ENCODE measurements at regions not wholly inside any gene's neighbourhood (a gene's known extent, or its start where the extent isn't known, plus 50 kb on each side); places are given as distances from the start of the nearest gene placed in this dataset.

DNA sequence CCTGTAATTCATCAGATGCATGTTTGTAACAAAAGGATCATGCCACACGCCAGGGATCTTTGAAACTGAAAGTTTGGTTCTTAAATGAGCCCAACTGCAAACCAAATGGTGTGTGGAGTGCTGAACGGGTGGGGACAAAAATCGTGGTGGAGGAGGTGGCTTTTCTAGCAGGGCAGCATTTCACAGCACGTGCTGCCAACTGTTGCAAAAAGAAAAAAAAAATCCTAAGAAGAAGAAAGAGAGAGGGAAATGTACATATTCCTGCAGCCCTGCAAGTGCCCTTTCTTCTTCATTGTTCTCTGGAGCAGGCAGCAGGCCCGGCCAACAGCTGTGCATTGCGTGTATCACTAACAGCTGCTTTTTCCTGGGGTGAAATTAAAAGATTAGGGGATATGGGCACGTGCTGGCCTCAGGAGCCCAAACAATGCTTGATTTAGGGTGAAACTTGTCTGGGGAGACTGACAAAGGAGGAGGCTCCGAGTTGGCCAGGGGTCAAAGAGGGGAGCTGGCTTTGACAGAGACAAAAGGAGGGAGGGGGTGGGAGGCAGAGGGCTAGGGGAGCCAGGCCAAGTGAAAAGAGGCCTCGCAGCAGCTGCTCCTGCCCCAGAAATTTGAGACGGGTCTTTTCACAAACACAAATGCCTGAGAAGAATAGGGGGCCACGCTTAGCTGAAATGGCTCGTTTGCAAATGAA, 73.0 kb downstream of the GADD45G start (continued):
- TF ChIP-seq, protein P1, sequence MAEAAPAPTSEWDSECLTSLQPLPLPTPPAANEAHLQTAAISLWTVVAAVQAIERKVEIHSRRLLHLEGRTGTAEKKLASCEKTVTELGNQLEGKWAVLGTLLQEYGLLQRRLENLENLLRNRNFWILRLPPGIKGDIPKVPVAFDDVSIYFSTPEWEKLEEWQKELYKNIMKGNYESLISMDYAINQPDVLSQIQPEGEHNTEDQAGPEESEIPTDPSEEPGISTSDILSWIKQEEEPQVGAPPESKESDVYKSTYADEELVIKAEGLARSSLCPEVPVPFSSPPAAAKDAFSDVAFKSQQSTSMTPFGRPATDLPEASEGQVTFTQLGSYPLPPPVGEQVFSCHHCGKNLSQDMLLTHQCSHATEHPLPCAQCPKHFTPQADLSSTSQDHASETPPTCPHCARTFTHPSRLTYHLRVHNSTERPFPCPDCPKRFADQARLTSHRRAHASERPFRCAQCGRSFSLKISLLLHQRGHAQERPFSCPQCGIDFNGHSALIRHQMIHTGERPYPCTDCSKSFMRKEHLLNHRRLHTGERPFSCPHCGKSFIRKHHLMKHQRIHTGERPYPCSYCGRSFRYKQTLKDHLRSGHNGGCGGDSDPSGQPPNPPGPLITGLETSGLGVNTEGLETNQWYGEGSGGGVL (tag by site-specific recombination; IDR thresholded peaks at IDR 0.05): no peak
- TF ChIP-seq ZNF626 (tag by site-specific recombination; IDR thresholded peaks at IDR 0.05): no peak
- no peak for TF ChIP-seq ZNF266 (tag by site-specific recombination; IDR thresholded peaks at IDR 0.05; ENCODE audit: low read depth)
- TF ChIP-seq, protein P2, sequence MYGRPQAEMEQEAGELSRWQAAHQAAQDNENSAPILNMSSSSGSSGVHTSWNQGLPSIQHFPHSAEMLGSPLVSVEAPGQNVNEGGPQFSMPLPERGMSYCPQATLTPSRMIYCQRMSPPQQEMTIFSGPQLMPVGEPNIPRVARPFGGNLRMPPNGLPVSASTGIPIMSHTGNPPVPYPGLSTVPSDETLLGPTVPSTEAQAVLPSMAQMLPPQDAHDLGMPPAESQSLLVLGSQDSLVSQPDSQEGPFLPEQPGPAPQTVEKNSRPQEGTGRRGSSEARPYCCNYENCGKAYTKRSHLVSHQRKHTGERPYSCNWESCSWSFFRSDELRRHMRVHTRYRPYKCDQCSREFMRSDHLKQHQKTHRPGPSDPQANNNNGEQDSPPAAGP (tag by site-specific recombination; IDR thresholded peaks at IDR 0.05): no peak
- no peak for TF ChIP-seq ZNF701 (tag by site-specific recombination; IDR thresholded peaks at IDR 0.05)
- TF ChIP-seq ZNF341 (tag by site-specific recombination; IDR thresholded peaks at IDR 0.05; ENCODE audit: low read depth): no peak
- no peak for TF ChIP-seq ZNF707 (tag by site-specific recombination; IDR thresholded peaks at IDR 0.05)
- TF ChIP-seq ZNF629 (tag by site-specific recombination; IDR thresholded peaks at IDR 0.05): no peak
- TF ChIP-seq, protein P3, sequence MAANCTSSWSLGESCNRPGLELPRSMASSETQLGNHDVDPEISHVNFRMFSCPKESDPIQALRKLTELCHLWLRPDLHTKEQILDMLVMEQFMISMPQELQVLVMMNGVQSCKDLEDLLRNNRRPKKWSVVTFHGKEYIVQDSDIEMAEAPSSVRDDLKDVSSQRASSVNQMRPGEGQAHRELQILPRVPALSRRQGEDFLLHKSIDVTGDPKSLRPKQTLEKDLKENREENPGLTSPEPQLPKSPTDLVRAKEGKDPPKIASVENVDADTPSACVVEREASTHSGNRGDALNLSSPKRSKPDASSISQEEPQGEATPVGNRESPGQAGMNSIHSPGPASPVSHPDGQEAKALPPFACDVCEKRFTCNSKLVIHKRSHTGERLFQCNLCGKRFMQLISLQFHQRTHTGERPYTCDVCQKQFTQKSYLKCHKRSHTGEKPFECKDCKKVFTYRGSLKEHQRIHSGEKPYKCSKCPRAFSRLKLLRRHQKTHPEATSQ (tag by site-specific recombination; IDR thresholded peaks at IDR 0.05): no peak

DNA sequence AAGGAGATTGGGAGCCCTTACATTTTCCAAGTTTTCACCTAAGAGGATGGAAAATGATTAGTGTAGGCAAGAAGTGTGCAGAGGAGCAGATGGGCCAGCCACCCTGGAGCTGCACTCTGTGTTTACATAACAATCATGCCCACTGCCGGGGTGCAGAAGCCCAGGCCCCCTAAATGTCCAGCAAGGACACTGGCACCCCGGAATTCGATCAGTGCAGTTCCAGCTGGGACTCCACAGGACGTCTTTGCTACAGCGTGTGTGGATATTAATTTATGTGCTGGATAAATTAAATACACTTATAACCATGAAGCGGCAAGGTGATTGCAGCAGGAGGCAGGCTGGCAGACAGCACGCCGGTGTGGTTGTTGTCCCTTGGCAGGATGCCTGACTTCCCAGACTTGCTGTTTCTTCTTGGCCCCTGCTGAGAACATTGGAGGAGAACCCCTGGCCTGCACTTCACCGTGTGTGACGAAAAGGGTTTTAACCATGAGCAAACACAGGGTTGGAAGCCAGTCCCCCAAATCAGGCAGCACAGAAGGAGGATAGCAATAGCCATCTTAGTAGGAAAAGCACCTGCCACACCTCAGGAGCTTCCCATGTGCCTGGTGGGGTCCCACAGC, 73.7 kb downstream of the GADD45G start:
- H3K36me3 ChIP-seq (ENCODE audit: control insufficient read depth in 2 of 2, insufficient read depth in 1 of 2, low read length in 2 of 2): no peaks in the 10 kb centered on the region
- H3K4me1 ChIP-seq (ENCODE audit: control insufficient read depth, insufficient read depth, low read length): no peaks in the 10 kb centered on the region
- ChIA-PET POLR2A (interaction anchor here (0.8 to 0.9 kb wide), 2 partner anchors 73 to 75 kb away, joined by 3 read pairs; partner anchors contain the start of gene GADD45G), CTCF (interaction anchor here (0.9 kb wide), 1 partner anchor 464 kb away, joined by 3 read pairs; no protein-coding TSS in a partner anchor)
- H3K4me3 ChIP-seq (ENCODE audit: low read depth, low read length): no peak overlapping the region
- H3K27ac ChIP-seq (ENCODE audit: extremely low read depth, low read depth, low read length): no peak overlapping the region
- TF ChIP-seq GLIS1 (tag by site-specific recombination; IDR thresholded peaks at IDR 0.05): peak; percentile 49
- no peak for TF ChIP-seq ZFHX2 (tag by site-specific recombination; conservative IDR thresholded peaks at IDR 0.05)
- no peak for TF ChIP-seq ZNF654 (tag by site-specific recombination; IDR thresholded peaks at IDR 0.05; ENCODE audit: low read depth)
- 0 out of 2 replicates have a peak, but pooled peaks have one; percentile 15 for TF ChIP-seq ZNF423 (tag by site-specific recombination; IDR thresholded peaks at IDR 0.05)
- TF ChIP-seq ZIC2 (tag by site-specific recombination; IDR thresholded peaks at IDR 0.05): peak; percentile 85
- no peaks in the 10 kb centered on the region for H3K9me3 ChIP-seq (ENCODE audit: control insufficient read depth, insufficient read depth, low read depth, low read length)

DNA sequence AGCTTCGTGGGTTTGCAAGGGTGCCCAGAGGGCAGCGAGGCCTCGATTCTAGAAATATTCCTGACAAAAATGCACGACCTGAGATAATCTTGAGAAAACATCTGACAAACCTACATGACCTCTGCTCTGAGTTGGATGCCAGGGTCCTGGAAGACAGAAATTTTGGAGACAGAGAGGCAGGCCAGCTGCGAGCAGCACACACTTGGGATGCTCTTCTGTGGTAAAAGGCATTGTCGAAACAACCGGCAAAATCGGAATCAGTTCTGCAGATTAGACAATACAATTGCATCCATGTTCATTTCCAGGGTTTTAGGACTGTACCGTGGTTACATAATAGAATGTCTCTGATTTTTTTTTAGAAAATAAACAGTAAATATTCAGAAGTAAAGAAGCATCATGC, 74.2 kb downstream of the GADD45G start:
- no peak overlapping the region for H3K4me3 ChIP-seq (ENCODE audit: low read depth, low read length)
- no peak overlapping the region for H3K27ac ChIP-seq (ENCODE audit: extremely low read depth, low read depth, low read length)
- H3K36me3 ChIP-seq (ENCODE audit: control insufficient read depth in 2 of 2, insufficient read depth in 1 of 2, low read length in 2 of 2): no peaks in the 10 kb centered on the region
- H3K9me3 ChIP-seq (ENCODE audit: control insufficient read depth, insufficient read depth, low read depth, low read length): no peaks in the 10 kb centered on the region
- no peaks in the 10 kb centered on the region for H3K4me1 ChIP-seq (ENCODE audit: control insufficient read depth, insufficient read depth, low read length)
- POLR2A ChIA-PET: no interaction called here
- CTCF ChIA-PET: interaction anchor here (0.9 kb wide), 1 partner anchor 463 kb away, joined by 3 read pairs; no protein-coding TSS in a partner anchor
- TF ChIP-seq ZSCAN30 (tag by site-specific recombination; IDR thresholded peaks at IDR 0.05): no peak
- no peak for TF ChIP-seq GLIS1 (tag by site-specific recombination; IDR thresholded peaks at IDR 0.05)
- TF ChIP-seq MZF1 (tag by site-specific recombination; IDR thresholded peaks at IDR 0.05; ENCODE audit: borderline replicate concordance): no peak
- no peak for TF ChIP-seq ZSCAN16 (tag by site-specific recombination; IDR thresholded peaks at IDR 0.05)
- TF ChIP-seq ZBTB48 (tag by site-specific recombination; IDR thresholded peaks at IDR 0.05): no peak
- TF ChIP-seq ZNF792 (tag by site-specific recombination; IDR thresholded peaks at IDR 0.05): no peak
- no peak for TF ChIP-seq OSR2 (tag by site-specific recombination; IDR thresholded peaks at IDR 0.05)
- TF ChIP-seq, protein P4, sequence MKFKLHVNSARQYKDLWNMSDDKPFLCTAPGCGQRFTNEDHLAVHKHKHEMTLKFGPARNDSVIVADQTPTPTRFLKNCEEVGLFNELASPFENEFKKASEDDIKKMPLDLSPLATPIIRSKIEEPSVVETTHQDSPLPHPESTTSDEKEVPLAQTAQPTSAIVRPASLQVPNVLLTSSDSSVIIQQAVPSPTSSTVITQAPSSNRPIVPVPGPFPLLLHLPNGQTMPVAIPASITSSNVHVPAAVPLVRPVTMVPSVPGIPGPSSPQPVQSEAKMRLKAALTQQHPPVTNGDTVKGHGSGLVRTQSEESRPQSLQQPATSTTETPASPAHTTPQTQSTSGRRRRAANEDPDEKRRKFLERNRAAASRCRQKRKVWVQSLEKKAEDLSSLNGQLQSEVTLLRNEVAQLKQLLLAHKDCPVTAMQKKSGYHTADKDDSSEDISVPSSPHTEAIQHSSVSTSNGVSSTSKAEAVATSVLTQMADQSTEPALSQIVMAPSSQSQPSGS (tag by site-specific recombination; IDR thresholded peaks at IDR 0.05; ENCODE audit: low read depth): no peak
- TF ChIP-seq, protein P5, sequence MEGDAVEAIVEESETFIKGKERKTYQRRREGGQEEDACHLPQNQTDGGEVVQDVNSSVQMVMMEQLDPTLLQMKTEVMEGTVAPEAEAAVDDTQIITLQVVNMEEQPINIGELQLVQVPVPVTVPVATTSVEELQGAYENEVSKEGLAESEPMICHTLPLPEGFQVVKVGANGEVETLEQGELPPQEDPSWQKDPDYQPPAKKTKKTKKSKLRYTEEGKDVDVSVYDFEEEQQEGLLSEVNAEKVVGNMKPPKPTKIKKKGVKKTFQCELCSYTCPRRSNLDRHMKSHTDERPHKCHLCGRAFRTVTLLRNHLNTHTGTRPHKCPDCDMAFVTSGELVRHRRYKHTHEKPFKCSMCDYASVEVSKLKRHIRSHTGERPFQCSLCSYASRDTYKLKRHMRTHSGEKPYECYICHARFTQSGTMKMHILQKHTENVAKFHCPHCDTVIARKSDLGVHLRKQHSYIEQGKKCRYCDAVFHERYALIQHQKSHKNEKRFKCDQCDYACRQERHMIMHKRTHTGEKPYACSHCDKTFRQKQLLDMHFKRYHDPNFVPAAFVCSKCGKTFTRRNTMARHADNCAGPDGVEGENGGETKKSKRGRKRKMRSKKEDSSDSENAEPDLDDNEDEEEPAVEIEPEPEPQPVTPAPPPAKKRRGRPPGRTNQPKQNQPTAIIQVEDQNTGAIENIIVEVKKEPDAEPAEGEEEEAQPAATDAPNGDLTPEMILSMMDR (tag by site-specific recombination; IDR thresholded peaks at IDR 0.05): no peak
- no peak for TF ChIP-seq KLF9 (tag by site-specific recombination; IDR thresholded peaks at IDR 0.05; ENCODE audit: low read depth)
- TF ChIP-seq, protein P2 (tag by site-specific recombination; IDR thresholded peaks at IDR 0.05): no peak
